ENCODE measurements at regions not wholly inside any gene's neighbourhood (a gene's known extent, or its start where the extent isn't known, plus 50 kb on each side); places are given as distances from the start of the nearest gene placed in this dataset.
"Not testable (repeated sequence)": the region's sequence is repeated elsewhere in the genome, so short reads cannot be mapped to it uniquely, and the experiment has no call there.

DNA sequence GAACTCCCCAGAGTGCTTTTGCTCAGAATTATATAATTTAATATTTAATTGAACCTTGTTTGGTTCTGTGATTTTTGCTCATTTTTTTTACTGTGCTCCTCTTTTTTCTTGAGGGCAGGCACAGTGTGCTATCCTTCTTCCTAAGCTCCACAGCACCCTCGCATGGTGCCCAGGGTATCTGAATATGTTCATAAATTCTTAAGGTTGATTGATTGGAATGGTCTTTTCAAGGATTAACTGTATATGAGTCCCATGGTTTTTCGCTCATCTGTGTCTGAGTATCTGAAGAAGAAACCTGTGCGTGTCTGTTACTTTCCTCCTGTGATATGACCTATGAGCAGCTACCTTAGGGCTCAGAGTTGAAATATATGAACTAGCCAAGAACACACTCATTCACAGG, 393.7 kb downstream of the HLX start:
- Mint-ChIP-seq H3K4me3 (no peak overlapping the region), H3K9me3 (no peaks in the 10 kb centered on the region), H3K4me1 (peaks cover 15% of the 10 kb centered on the region)

GRCh38 chr1:221274373-221274772, 395.1 kb downstream of the HLX start:
- Mint-ChIP-seq H3K27me3 (ENCODE audit: low read depth) (peaks cover 27% of the 10 kb centered on the region), H3K9me3 (peaks cover 7% of the 10 kb centered on the region), H3K4me1 (peaks cover 15% of the 10 kb centered on the region), H3K4me3 (no peak overlapping the region), H3K36me3 (ENCODE audit: low read depth) (no peaks in the 10 kb centered on the region), H3K27ac (no peak overlapping the region)
- TF ChIP-seq, protein P1, sequence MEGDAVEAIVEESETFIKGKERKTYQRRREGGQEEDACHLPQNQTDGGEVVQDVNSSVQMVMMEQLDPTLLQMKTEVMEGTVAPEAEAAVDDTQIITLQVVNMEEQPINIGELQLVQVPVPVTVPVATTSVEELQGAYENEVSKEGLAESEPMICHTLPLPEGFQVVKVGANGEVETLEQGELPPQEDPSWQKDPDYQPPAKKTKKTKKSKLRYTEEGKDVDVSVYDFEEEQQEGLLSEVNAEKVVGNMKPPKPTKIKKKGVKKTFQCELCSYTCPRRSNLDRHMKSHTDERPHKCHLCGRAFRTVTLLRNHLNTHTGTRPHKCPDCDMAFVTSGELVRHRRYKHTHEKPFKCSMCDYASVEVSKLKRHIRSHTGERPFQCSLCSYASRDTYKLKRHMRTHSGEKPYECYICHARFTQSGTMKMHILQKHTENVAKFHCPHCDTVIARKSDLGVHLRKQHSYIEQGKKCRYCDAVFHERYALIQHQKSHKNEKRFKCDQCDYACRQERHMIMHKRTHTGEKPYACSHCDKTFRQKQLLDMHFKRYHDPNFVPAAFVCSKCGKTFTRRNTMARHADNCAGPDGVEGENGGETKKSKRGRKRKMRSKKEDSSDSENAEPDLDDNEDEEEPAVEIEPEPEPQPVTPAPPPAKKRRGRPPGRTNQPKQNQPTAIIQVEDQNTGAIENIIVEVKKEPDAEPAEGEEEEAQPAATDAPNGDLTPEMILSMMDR (IDR thresholded peaks at IDR 0.05; ENCODE audit: unreplicated experiment in 3 of 3) = no peak

More for the DNA sequence above, 393.7 kb downstream of the HLX start:
- Mint-ChIP-seq H3K27me3 (ENCODE audit: low read depth) (peaks cover 27% of the 10 kb centered on the region), H3K27ac (no peak overlapping the region), H3K36me3 (ENCODE audit: low read depth) (no peaks in the 10 kb centered on the region)
- TF ChIP-seq, protein P1 (IDR thresholded peaks at IDR 0.05; ENCODE audit: unreplicated experiment in 3 of 3) = no peak

DNA sequence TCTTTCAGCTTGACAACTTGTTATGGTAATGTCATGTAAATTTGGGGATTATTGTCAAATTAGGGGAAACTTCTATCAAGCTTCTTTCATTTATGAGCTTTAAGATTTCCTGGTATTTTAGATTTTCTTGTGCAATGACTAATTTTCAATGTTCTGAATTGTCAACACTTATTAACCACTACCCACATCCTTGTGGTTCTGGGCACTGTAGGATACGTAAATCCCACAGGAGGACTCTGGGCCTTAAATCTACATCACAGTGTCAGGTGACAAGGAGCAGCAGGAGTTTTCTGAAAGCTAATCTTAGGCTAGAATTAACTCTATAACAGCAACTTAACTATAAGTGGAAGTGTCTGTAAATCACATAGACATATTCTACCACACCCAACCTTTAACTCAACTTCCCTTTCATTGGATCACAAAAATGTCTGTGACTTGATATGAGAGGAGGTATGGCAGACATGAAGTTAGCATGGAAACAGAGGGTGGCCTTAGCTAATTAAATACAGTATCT, 397.7 kb downstream of the HLX start:
- Mint-ChIP-seq H3K4me3 (no peak overlapping the region), H3K9me3 (peaks cover 12% of the 10 kb centered on the region), H3K27me3 (ENCODE audit: low read depth) (peaks cover 20% of the 10 kb centered on the region), H3K36me3 (ENCODE audit: low read depth) (peaks cover 3% of the 10 kb centered on the region), H3K4me1 (peaks cover 15% of the 10 kb centered on the region), H3K27ac (no peak overlapping the region)
- TF ChIP-seq, protein P1 (IDR thresholded peaks at IDR 0.05; ENCODE audit: unreplicated experiment in 3 of 3) = no peak

DNA sequence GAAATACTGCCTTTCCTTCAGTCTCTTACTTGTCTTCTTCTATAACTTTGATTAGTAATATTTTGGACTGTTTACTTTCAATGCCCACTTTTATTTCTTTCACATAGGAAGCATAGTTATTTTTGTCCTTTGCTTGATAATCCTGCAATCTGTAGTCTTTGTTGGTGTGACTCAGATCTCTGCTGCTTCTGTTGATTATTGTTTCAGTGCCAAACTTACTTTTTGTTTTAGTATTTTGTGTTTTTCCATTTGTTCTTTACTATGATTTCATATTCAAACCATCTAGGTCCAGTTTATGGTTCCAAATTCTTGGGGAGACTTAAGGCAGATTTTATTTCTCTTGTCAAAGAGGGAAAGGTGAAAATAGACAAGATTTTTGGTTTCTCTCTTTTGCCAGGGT, 399.9 kb downstream of the HLX start:
- Mint-ChIP-seq H3K27ac (no peak overlapping the region), H3K27me3 (ENCODE audit: low read depth) (peaks cover 9% of the 10 kb centered on the region), H3K4me3 (no peak overlapping the region), H3K36me3 (ENCODE audit: low read depth) (peaks cover 15% of the 10 kb centered on the region), H3K9me3 (peaks cover 25% of the 10 kb centered on the region), H3K4me1 (peaks cover 23% of the 10 kb centered on the region)
- TF ChIP-seq, protein P1 (IDR thresholded peaks at IDR 0.05; ENCODE audit: unreplicated experiment in 3 of 3) = no peak

- H3K36me3 Mint-ChIP-seq (ENCODE audit: low read depth) = peaks cover 15% of the 10 kb centered on the region
- H3K27me3 Mint-ChIP-seq (ENCODE audit: low read depth) = peaks cover 6% of the 10 kb centered on the region
- peaks cover 42% of the 10 kb centered on the region for H3K4me1 Mint-ChIP-seq
- no peak overlapping the region for H3K4me3 Mint-ChIP-seq
- H3K27ac Mint-ChIP-seq = peak overlapping the region; percentile 1 to 53 (median 44)
- TF ChIP-seq, protein P1 (IDR thresholded peaks at IDR 0.05; ENCODE audit: unreplicated experiment in 3 of 3) = no peak
- peaks cover 25% of the 10 kb centered on the region for H3K9me3 Mint-ChIP-seq
These were observed 404.3 kb downstream of the HLX start for GRCh38 chr1:221283532-221283931.

DNA sequence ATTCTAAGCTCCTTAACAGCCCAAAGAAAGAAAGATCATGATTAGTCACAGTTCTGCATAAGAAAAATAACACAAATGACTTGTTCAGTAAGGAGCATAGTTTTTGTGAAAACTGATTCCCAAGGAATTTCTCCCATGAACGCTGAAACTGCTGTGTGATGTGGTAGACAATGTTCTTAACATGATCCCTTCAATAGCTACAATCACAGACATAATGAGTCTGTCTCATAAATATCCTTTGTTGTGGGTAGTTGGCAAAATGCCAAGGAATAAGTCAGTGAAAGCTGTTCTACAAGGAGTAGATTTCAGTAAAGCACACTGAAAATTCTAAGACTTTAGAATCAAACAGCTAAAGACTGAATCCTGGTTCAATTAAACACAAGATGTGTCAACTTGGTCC, 404.8 kb downstream of the HLX start:
- H3K4me1 Mint-ChIP-seq = peaks cover 42% of the 10 kb centered on the region
- TF ChIP-seq, protein P1 (IDR thresholded peaks at IDR 0.05; ENCODE audit: unreplicated experiment in 3 of 3) = no peak

GRCh38 chr1:221284991-221285390, 405.7 kb downstream of the HLX start:
- H3K9me3 Mint-ChIP-seq = peaks cover 18% of the 10 kb centered on the region
- peaks cover 15% of the 10 kb centered on the region for H3K36me3 Mint-ChIP-seq (ENCODE audit: low read depth)
- not testable (repeated sequence) for H3K27me3 Mint-ChIP-seq (ENCODE audit: low read depth)
- H3K27ac Mint-ChIP-seq = peak overlapping the region; percentile 44 to 84 (median 53)
- peaks cover 42% of the 10 kb centered on the region for H3K4me1 Mint-ChIP-seq
- H3K4me3 Mint-ChIP-seq = peak overlapping the region in 2 of 3 experiments; percentile 48 to 62

More for the DNA sequence above, 404.8 kb downstream of the HLX start:
- no peak overlapping the region for H3K4me3 Mint-ChIP-seq
- peaks cover 15% of the 10 kb centered on the region for H3K36me3 Mint-ChIP-seq (ENCODE audit: low read depth)
- peaks cover 6% of the 10 kb centered on the region for H3K27me3 Mint-ChIP-seq (ENCODE audit: low read depth)
- H3K9me3 Mint-ChIP-seq = peaks cover 21% of the 10 kb centered on the region
- peak overlapping the region; percentile 1 to 53 (median 44) for H3K27ac Mint-ChIP-seq

- not testable (repeated sequence) for H3K27me3 Mint-ChIP-seq (ENCODE audit: low read depth); H3K4me3 Mint-ChIP-seq
- Mint-ChIP-seq H3K9me3 (peaks cover 16% of the 10 kb centered on the region), H3K4me1 (peaks cover 42% of the 10 kb centered on the region), H3K36me3 (ENCODE audit: low read depth) (peaks cover 15% of the 10 kb centered on the region), H3K27ac (peak overlapping the region in 1 of 3 experiments; percentile 58)
These were observed 406.4 kb downstream of the HLX start for GRCh38 chr1:221285458-221286210.

All from nephron (organoid).